Embryonic facial prominence (tissue), 1 donor: ENCODE measurements at regions not wholly inside any gene's neighbourhood (a gene's known extent, or its start where the extent isn't known, plus 50 kb on each side); places are given as distances from the start of the nearest gene placed in this dataset.
"Not testable (repeated sequence)": the region's sequence is repeated elsewhere in the genome, so short reads cannot be mapped to it uniquely, and the experiment has no call there.

Source experiments
- DNase-seq: peaks from one replicate; pipeline ENCODE4 v3.0.0-alpha.2; 2016; ENCODE audit errors: extremely low spot score

GRCh38 chr9:6160579-6160978, 55.0 kb upstream of the IL33 start:
- no peak for DNase-seq

GRCh38 chr9:6153425-6153824, 62.2 kb upstream of the IL33 start:
- DNase-seq, result no peak

GRCh38 chr9:6152788-6153187, 62.8 kb upstream of the IL33 start:
- DNase-seq, result no peak

GRCh38 chr9:6150483-6150882, 65.1 kb upstream of the IL33 start:
- DNase-seq, result no peak

GRCh38 chr9:6149315-6149714, 66.3 kb upstream of the IL33 start:
- no peak for DNase-seq

- DNase-seq, result no peak
These were observed 67.8 kb upstream of the IL33 start for GRCh38 chr9:6147846-6148245.

GRCh38 chr9:6144947-6145346, 70.7 kb upstream of the IL33 start:
- no peak for DNase-seq

- DNase-seq, result no peak
These were observed 72.7 kb upstream of the IL33 start for GRCh38 chr9:6142799-6143454.

- DNase-seq, result not testable (repeated sequence)
These were observed 79.8 kb upstream of the IL33 start for GRCh38 chr9:6135780-6136179.

GRCh38 chr9:6134661-6135180, 80.9 kb upstream of the IL33 start:
- no peak for DNase-seq

- DNase-seq, result no peak
These were observed 82.1 kb upstream of the IL33 start for GRCh38 chr9:6133346-6134063.

GRCh38 chr9:6132650-6133049, 83.0 kb upstream of the IL33 start:
- no peak for DNase-seq

- no peak for DNase-seq
These were observed 87.6 kb upstream of the IL33 start for GRCh38 chr9:6128030-6128429.

GRCh38 chr9:6126377-6126776, 89.2 kb upstream of the IL33 start:
- DNase-seq, result no peak

GRCh38 chr9:6123416-6123815, 92.2 kb upstream of the IL33 start:
- no peak for DNase-seq

- DNase-seq, result no peak
These were observed 93.9 kb upstream of the IL33 start for GRCh38 chr9:6121707-6122106.

GRCh38 chr9:6114424-6114823, 99.0 kb upstream of the RANBP6 start:
- no peak for DNase-seq

GRCh38 chr9:6113819-6114218, 98.4 kb upstream of the RANBP6 start:
- DNase-seq, result no peak

GRCh38 chr9:6113312-6113711, 97.9 kb upstream of the RANBP6 start:
- DNase-seq, result no peak

- DNase-seq, result peak; percentile 51
These were observed 94.6 kb upstream of the RANBP6 start for GRCh38 chr9:6109986-6110385.

GRCh38 chr9:6109571-6109970, 94.1 kb upstream of the RANBP6 start:
- DNase-seq, result no peak

GRCh38 chr9:6106711-6107339, 91.4 kb upstream of the RANBP6 start:
- DNase-seq, result no peak

GRCh38 chr9:6105738-6106137, 90.3 kb upstream of the RANBP6 start:
- DNase-seq, result no peak
